Activated naive CD4-positive, alpha-beta T cell treated with anti-CD3 and anti-CD28 coated beads for 36 hours (primary cell): ENCODE measurements at regions not wholly inside any gene's neighbourhood (a gene's known extent, or its start where the extent isn't known, plus 50 kb on each side); places are given as distances from the start of the nearest gene placed in this dataset.
"Not testable (repeated sequence)": the region's sequence is repeated elsewhere in the genome, so short reads cannot be mapped to it uniquely, and the experiment has no call there.

Source experiments
- CTCF ChIA-PET: fragments of 350-600 bp; sonication (Branson Sonifier 250); formaldehyde crosslinking; loops from one replicate; lab custom pipeline; 2021; ENCODE audit warnings: antibody characterized with exemption; lab: Charles Lee
- DNase-seq: peaks from one replicate; pipeline ENCODE4 v3.0.0-alpha.2; 2020
- H3K27ac Mint-ChIP-seq: one replicate; pipeline ENCODE4 v1.8.0; 2021; ENCODE audit warnings: mild to moderate bottlenecking, mixed read lengths
- H3K27me3 Mint-ChIP-seq: one replicate; pipeline ENCODE4 v1.8.0; 2021; ENCODE audit warnings: low read depth, mixed read lengths
- H3K36me3 Mint-ChIP-seq: one replicate; pipeline ENCODE4 v1.8.0; 2021; ENCODE audit warnings: low read depth, mixed read lengths
- H3K4me1 Mint-ChIP-seq: one replicate; pipeline ENCODE4 v1.8.0; 2021; ENCODE audit warnings: low read depth, mixed read lengths
- H3K4me3 Mint-ChIP-seq: one replicate; pipeline ENCODE4 v1.8.0; 2021; ENCODE audit warnings: mild to moderate bottlenecking, moderate library complexity, mixed read lengths
- H3K9me3 Mint-ChIP-seq: one replicate; pipeline ENCODE4 v1.8.0; 2021; ENCODE audit warnings: mixed read lengths
- intact Hi-C: fragments of 100-400 bp; cut with micrococcal nuclease; formaldehyde crosslinking; loops from one replicate; pipeline ENCODE4 v1.15.1; 2023

DNA sequence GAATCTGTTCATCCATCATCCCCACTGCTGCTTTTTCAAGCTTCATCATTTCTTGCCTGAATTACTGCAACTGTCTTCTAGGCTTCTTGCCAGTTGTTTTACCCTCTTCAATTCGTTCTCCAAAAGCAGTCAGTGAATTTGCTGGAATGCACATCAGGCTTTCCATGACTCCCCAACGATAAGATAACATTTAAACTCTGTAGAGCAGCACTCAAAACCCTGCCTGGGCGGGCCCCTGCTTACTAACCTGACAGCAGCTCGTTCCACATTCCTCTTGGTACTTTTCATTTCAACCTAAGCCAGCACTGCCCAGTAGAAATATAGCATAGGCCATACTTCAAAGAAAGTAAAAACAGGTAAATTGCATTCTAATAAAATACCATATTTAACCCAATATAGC is 342.9 kb downstream of the SUCLG1 start:
- H3K27me3 Mint-ChIP-seq: peaks cover 5% of the 10 kb centered on the region
- no peaks in the 10 kb centered on the region for H3K36me3 Mint-ChIP-seq
- DNase-seq: no peak
- no peak overlapping the region for H3K27ac Mint-ChIP-seq
- peaks cover 9% of the 10 kb centered on the region for H3K9me3 Mint-ChIP-seq
- intact Hi-C loops: no loop called here
- no peaks in the 10 kb centered on the region for H3K4me1 Mint-ChIP-seq
- CTCF ChIA-PET: no interaction called here
- no peak overlapping the region for H3K4me3 Mint-ChIP-seq

DNA sequence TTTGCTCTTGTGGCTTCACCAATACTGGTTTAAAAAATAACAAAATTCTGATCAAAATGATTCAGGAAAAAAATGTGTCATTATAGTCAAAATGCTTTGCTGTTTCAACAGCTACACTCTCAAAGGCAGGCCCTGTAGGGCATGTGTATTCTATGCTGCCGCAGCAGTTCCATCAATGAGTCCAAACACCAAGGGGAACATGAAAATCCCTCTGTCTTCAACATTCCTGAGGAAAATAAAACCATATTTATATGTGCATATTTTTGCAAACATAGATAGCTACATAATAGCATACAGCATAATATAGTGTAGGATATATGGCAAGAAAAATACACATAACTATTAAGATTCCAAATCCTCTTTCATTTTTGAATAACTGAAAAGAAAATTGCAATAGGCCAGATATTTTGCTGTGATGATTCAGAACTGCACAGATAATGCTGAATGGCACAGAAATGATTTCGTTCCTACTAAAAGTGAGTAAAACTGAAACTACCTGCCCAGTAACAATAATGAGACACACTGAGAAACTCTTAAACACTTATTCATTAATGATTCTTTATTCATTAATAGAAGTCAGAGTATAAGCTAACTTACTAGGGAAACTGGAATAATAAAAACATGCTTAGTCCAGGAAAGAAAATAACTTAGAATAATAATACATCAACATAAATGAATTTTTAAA is 343.8 kb downstream of the SUCLG1 start:
- no peak for DNase-seq
- no peak overlapping the region for H3K4me3 Mint-ChIP-seq
- H3K27ac Mint-ChIP-seq: no peak overlapping the region
- CTCF ChIA-PET: interaction anchor here (0.5 kb wide), 1 partner anchor 47 kb away, joined by 4 read pairs; no protein-coding TSS in a partner anchor
- no peaks in the 10 kb centered on the region for H3K4me1 Mint-ChIP-seq
- peaks cover 5% of the 10 kb centered on the region for H3K27me3 Mint-ChIP-seq
- H3K36me3 Mint-ChIP-seq: no peaks in the 10 kb centered on the region
- intact Hi-C loops: no loop called here
- peaks cover 9% of the 10 kb centered on the region for H3K9me3 Mint-ChIP-seq

DNA sequence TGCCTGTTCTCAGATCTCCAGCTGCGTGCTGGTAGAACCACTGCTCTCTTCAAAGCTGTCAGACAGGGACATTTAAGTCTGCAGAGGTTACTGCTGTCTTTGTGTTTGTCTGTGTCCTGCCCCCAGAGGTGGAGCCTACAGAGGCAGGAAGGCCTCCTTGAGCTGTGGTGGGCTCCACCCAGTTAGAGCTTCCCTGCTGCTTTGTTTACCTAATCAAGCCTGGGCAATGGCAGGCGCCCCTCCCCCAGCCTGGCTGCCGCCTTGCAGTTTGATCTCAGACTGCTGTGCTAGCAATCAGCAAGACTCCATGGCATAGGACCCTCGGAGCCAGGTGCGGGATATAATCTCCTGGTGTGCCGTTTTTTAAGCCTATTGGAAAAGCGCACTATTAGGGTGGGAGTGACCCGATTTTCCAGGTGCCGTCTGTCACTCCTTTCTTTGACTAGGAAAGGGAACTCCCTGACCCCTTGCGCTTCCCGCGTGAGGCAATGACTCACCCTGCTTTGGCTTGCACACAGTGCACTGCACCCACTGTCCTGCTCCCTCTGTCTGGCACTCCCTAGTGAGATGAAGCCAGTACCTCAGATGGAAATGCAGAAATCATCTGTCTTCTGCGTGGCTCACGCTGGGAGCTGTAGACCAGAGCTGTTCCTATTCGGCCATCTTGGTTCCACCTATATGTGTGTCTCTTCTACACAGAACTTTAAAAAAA is 355.1 kb downstream of the SUCLG1 start:
- CTCF ChIA-PET, H3K36me3 Mint-ChIP-seq, DNase-seq, H3K4me1 Mint-ChIP-seq, H3K27ac Mint-ChIP-seq, H3K4me3 Mint-ChIP-seq, intact Hi-C loops, H3K27me3 Mint-ChIP-seq: not testable (repeated sequence)
- peaks cover 12% of the 10 kb centered on the region for H3K9me3 Mint-ChIP-seq

DNA sequence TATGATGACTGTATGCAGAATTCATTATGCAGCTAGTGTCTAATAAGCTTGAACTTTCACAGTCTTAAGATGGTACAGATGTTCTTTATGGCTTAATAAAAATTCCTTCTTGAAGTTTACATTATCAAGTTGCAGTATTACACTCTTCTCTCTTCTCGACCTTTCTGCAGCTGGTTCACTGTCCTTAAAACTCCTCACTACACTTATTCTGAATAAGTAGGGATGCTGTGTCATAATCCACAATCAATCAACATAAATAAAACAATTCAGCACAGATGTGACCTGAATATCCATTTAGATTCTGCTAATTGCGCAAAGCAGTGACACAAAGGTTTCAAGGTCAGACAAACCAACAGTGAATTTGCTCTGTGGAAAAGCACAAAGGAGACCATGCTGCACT is 356.8 kb downstream of the SUCLG1 start:
- no peak overlapping the region for H3K4me3 Mint-ChIP-seq
- no peaks in the 10 kb centered on the region for H3K4me1 Mint-ChIP-seq
- peaks cover 5% of the 10 kb centered on the region for H3K27me3 Mint-ChIP-seq
- peaks cover 12% of the 10 kb centered on the region for H3K9me3 Mint-ChIP-seq
- no peaks in the 10 kb centered on the region for H3K36me3 Mint-ChIP-seq
- CTCF ChIA-PET: no interaction called here
- intact Hi-C loops: no loop called here
- DNase-seq: no peak
- no peak overlapping the region for H3K27ac Mint-ChIP-seq

DNA sequence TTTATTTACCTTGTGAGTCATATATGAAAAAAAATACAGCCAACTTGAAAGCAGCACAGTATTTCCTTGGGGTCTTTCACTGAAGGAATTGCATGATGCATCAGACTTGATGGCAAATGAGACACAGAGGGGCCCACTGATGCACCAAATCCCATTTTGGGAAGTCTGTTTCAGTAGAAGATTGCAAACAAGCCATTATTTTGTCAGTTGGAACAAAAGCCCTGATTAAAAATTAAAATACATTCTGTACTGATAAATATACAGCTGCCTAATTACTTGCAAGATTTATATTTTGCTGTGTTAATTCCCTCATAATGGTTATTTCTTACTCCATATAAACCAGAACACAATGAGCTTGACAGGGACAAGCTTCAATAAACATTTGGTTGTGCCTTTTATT is 370.4 kb downstream of the SUCLG1 start:
- Mint-ChIP-seq H3K27me3 (peaks cover 21% of the 10 kb centered on the region), H3K27ac (no peak overlapping the region), H3K4me1 (no peaks in the 10 kb centered on the region), H3K9me3 (peaks cover 5% of the 10 kb centered on the region), H3K4me3 (no peak overlapping the region), H3K36me3 (no peaks in the 10 kb centered on the region)
- CTCF ChIA-PET: no interaction called here
- DNase-seq: no peak
- intact Hi-C loops: no loop called here

DNA sequence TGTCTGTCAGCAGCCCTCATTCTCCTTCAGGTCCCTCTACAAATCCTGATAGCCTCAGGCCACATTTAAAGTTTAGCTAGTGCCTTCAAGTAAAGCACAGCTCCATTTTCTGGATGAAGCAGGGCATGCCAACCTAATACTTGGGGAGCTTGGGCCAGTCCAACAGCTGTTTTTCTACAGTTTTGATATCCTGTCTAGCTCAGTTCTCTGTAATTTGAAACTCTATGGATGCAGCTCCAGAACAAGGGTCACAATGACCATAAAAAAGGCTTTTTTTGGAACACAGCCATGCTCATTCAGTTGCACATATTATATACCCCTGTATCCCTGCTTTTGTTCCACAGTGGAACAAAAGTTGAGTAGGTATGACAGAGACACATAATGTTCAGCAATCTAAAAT is 373.5 kb downstream of the SUCLG1 start:
- H3K4me1 Mint-ChIP-seq: no peaks in the 10 kb centered on the region
- intact Hi-C loops: no loop called here
- no peak overlapping the region for H3K27ac Mint-ChIP-seq
- CTCF ChIA-PET: no interaction called here
- no peaks in the 10 kb centered on the region for H3K36me3 Mint-ChIP-seq
- H3K9me3 Mint-ChIP-seq: peaks cover 2% of the 10 kb centered on the region
- peaks cover 10% of the 10 kb centered on the region for H3K27me3 Mint-ChIP-seq
- no peak overlapping the region for H3K4me3 Mint-ChIP-seq
- DNase-seq: no peak

DNA sequence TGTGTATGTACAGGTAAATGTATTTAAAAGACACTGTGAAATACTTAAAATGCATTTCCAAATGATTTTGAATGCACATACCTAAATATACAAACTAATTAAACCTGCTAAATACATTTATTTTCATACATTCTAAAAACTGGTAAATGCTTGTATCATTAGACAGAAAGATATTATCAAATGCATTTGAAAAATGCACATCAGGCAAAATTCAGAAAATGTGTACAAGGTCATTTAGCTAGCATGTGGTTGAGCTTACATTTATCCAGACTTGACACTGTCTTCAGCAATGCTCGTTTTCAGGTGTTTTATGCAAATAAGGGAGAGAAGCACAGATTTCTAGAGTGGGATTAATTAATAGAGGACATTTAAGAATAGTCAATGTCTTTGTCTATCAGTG is 374.2 kb downstream of the SUCLG1 start:
- peaks cover 12% of the 10 kb centered on the region for H3K27me3 Mint-ChIP-seq
- H3K36me3 Mint-ChIP-seq: no peaks in the 10 kb centered on the region
- intact Hi-C loops: no loop called here
- CTCF ChIA-PET: no interaction called here
- H3K4me3 Mint-ChIP-seq: no peak overlapping the region
- no peaks in the 10 kb centered on the region for H3K4me1 Mint-ChIP-seq
- no peak for DNase-seq
- H3K27ac Mint-ChIP-seq: no peak overlapping the region
- H3K9me3 Mint-ChIP-seq: no peaks in the 10 kb centered on the region

DNA sequence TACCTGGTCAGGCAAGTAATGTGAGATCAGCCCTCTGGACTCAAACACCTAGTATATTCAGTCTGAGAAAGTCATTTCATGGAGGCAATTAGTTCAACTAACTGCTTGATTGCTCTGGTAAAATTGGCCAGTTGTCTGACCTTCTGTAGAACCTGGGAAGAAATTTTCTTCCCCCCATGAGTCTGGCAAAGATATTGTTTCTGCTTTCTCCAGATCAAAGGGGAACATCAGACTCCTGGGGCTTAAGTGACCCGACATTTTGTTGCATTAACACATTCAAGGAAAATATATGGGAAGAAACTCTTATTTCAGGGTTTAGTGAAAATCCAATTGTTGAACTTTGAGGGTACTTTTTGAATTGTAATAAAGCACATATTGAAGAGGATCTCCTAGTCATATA is 375.1 kb downstream of the SUCLG1 start:
- CTCF ChIA-PET: no interaction called here
- Mint-ChIP-seq H3K36me3 (no peaks in the 10 kb centered on the region), H3K27me3 (peaks cover 9% of the 10 kb centered on the region), H3K4me1 (no peaks in the 10 kb centered on the region), H3K27ac (no peak overlapping the region), H3K9me3 (no peaks in the 10 kb centered on the region), H3K4me3 (no peak overlapping the region)
- no peak for DNase-seq
- intact Hi-C loops: no loop called here

DNA sequence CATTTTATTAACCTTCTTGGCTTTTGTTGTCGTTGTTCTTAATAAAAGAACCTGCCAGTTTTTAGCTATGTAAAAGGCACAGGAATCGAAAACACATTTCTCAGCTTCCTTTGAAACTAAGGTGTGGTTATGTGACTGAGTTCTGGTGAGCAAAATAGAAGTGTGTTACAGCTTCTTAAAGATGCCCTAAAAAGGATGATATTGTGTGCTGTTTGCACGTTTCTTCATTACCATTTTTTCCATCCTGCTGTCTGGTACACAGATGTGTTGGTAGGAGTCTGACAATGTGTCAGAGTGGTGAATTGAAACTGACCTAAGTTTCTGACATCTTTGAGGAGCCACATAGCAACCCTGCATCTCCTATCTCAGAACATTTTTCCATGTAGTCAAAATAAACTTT is 380.6 kb downstream of the SUCLG1 start:
- H3K36me3 Mint-ChIP-seq: no peaks in the 10 kb centered on the region
- H3K27me3 Mint-ChIP-seq: peaks cover 2% of the 10 kb centered on the region
- H3K27ac Mint-ChIP-seq: no peak overlapping the region
- H3K4me3 Mint-ChIP-seq: no peak overlapping the region
- DNase-seq: no peak
- H3K9me3 Mint-ChIP-seq: no peaks in the 10 kb centered on the region
- intact Hi-C loops: loop anchor here (5.0 kb wide), 1 partner anchor 56 kb away; no protein-coding TSS in a partner anchor
- no peaks in the 10 kb centered on the region for H3K4me1 Mint-ChIP-seq
- CTCF ChIA-PET: interaction anchor here (0.6 kb wide), 1 partner anchor 332 kb away, joined by 3 read pairs; no protein-coding TSS in a partner anchor

DNA sequence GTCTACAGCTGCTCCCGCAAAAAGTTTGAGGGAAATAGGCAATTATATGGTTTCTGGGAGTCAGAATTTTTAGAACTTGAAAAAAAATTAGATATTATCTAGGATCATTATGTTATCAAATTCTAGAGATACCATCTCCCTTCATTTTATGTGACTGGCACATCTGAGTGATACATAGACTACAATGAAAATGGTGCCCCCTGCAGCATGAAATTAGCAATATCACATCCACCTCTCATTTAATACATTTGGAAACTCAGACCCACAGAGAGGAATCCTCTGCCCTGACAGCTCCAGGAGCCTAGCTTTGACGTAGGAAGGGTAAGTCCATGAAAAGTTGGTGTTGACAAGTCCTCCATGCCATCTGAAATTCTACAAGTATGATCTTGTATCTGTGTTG is 381.6 kb downstream of the SUCLG1 start:
- H3K27me3 Mint-ChIP-seq: peaks cover 2% of the 10 kb centered on the region
- DNase-seq: peak; percentile 39
- intact Hi-C loops: loop anchor here (2.0 to 5.0 kb wide), 2 partner anchors 55 to 225 kb away; no protein-coding TSS in a partner anchor
- CTCF ChIA-PET: no interaction called here
- no peak overlapping the region for H3K27ac Mint-ChIP-seq
- H3K4me1 Mint-ChIP-seq: no peaks in the 10 kb centered on the region
- no peaks in the 10 kb centered on the region for H3K36me3 Mint-ChIP-seq
- H3K4me3 Mint-ChIP-seq: no peak overlapping the region
- no peaks in the 10 kb centered on the region for H3K9me3 Mint-ChIP-seq

DNA sequence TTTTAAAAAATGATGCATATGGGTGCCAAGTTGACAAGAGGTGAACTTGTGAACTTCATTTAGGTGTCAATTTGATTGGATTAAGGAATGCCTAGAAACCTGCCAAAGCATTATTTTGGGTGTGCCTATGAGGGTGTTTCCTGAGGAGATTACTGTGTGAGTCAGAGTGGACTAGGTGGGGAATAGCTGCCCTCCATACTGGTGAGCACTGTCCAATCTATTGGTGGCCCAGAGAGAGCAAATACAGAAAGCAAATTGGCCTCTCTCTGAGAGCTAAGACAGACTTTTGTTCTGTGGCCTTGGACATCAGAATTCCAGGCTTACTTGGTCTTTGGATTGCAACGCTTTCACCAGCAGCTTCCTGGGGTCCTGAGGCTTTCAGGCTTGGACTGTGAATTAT is 388.0 kb downstream of the SUCLG1 start:
- peaks cover 4% of the 10 kb centered on the region for H3K27me3 Mint-ChIP-seq
- no peaks in the 10 kb centered on the region for H3K9me3 Mint-ChIP-seq
- no peak overlapping the region for H3K27ac Mint-ChIP-seq
- H3K4me1 Mint-ChIP-seq: no peaks in the 10 kb centered on the region
- no peak overlapping the region for H3K4me3 Mint-ChIP-seq
- intact Hi-C loops: no loop called here
- no peak for DNase-seq
- CTCF ChIA-PET: no interaction called here
- H3K36me3 Mint-ChIP-seq: no peaks in the 10 kb centered on the region

DNA sequence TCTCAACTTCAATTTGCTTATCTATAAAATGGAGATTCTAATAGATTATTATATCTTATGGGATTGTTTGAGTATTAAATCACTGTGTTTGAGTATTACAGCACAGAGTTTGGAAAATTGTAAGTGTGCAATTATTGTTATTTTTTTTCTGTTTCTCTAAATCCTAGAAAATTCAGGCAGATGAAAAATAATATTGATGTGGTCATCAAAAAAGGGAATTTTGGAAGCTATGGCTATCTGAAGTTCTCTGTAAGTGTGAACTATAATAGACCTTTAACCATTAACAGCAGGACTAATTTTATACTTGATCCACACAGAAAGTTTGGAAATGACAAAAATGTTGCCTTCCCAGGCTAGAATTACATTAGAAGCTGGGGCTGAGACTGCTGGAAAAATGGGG is 393.2 kb downstream of the SUCLG1 start:
- intact Hi-C loops: no loop called here
- Mint-ChIP-seq H3K27me3 (peaks cover 11% of the 10 kb centered on the region), H3K4me1 (no peaks in the 10 kb centered on the region), H3K27ac (no peak overlapping the region), H3K4me3 (no peak overlapping the region), H3K36me3 (no peaks in the 10 kb centered on the region), H3K9me3 (no peaks in the 10 kb centered on the region)
- DNase-seq: no peak
- CTCF ChIA-PET: no interaction called here
